OCI-LY7 (cell line): ENCODE measurements at regions not wholly inside any gene's neighbourhood (a gene's known extent, or its start where the extent isn't known, plus 50 kb on each side); places are given as distances from the start of the nearest gene placed in this dataset.

Experiments
- BruUV-seq: library from RNA; stranded (reverse); fragments of 400-500 nt; replicated peaks from 2 replicates; lab custom pipeline; 2021; lab: Mats Ljungman, UMichigan
- CTCF ChIA-PET: fragments of 300-600 bp; sonication (Branson Sonifier 250); formaldehyde crosslinking; loops from one replicate; lab custom pipeline; 2022; ENCODE audit warnings: antibody characterized with exemption; ENCODE audit not compliant: unreplicated experiment; lab: Charles Lee
- POLR2A ChIA-PET: fragments of 300-600 bp; sonication (Branson Sonifier 250); formaldehyde crosslinking; loops from one replicate; lab custom pipeline; 2022; ENCODE audit warnings: antibody characterized with exemption; lab: Charles Lee
- DNase-seq: peaks from one replicate; pipeline ENCODE4 v3.0.0-alpha.2; 2015; ENCODE audit warnings: low spot score
- H2AFZ ChIP-seq: fragments of 200-600 bp; sonication (generic), shearing (Covaris generic); 2 replicates; pipeline ENCODE4 v1.6.1; 2014; ENCODE audit warnings: mild to moderate bottlenecking, antibody characterized with exemption, low read length, moderate library complexity
- H3K27ac ChIP-seq: fragments of 200-600 bp; sonication (generic); 2 replicates; pipeline ENCODE4 v1.5.1; 2014; ENCODE audit warnings: mixed run types, low read depth, mild to moderate bottlenecking, moderate library complexity, low read length, inconsistent platforms; ENCODE audit not compliant: poor library complexity, severe bottlenecking
- H3K36me3 ChIP-seq: fragments of 200-600 bp; sonication (generic); 2 replicates; pipeline ENCODE4 v1.6.1; 2014; ENCODE audit warnings: mild to moderate bottlenecking, antibody characterized with exemption, low read length, moderate library complexity, mixed read lengths; ENCODE audit not compliant: insufficient read depth
- H3K4me1 ChIP-seq: fragments of 200-600 bp; sonication (generic); 2 replicates; pipeline ENCODE4 v1.5.1; 2014; ENCODE audit warnings: mild to moderate bottlenecking, low read length; ENCODE audit not compliant: insufficient read depth, poor library complexity, severe bottlenecking
- H3K4me2 ChIP-seq: fragments of 200-600 bp; sonication (generic); 2 replicates; pipeline ENCODE4 v1.6.1; 2014; ENCODE audit warnings: mild to moderate bottlenecking, low read length
- H3K4me3 ChIP-seq: fragments of 200-600 bp; sonication (generic); 2 replicates; pipeline ENCODE4 v1.5.1; 2014; ENCODE audit warnings: mild to moderate bottlenecking, low read depth, low read length; ENCODE audit not compliant: poor library complexity, severe bottlenecking
- H3K79me2 ChIP-seq: fragments of 200-600 bp; sonication (generic); 2 replicates; pipeline ENCODE4 v1.6.1; 2016; ENCODE audit warnings: low read depth, mild to moderate bottlenecking, low read length, moderate library complexity, mixed read lengths; ENCODE audit not compliant: insufficient read depth
- H3K9me2 ChIP-seq: fragments of 200-600 bp; sonication (generic); 2 replicates; pipeline ENCODE4 v1.6.1; 2016; ENCODE audit warnings: mild to moderate bottlenecking, low read length, mixed read lengths; ENCODE audit not compliant: insufficient read depth
- H3K9me3 ChIP-seq: fragments of 200-600 bp; sonication (generic); 2 replicates; pipeline ENCODE4 v1.6.1; 2014; ENCODE audit warnings: mild to moderate bottlenecking, mixed run types, low read length, mixed read lengths
- H4K20me1 ChIP-seq: fragments of 200-600 bp; sonication (generic); 2 replicates; pipeline ENCODE4 v1.6.1; 2014; ENCODE audit warnings: mild to moderate bottlenecking, antibody characterized with exemption, low read length, moderate library complexity, mixed read lengths; ENCODE audit not compliant: insufficient read depth
- CTCF ChIP-seq: fragments of 200-600 bp; sonication (generic); conservative IDR thresholded peaks from 2 replicates; pipeline ENCODE4 v1.5.1; 2014; ENCODE audit warnings: mild to moderate bottlenecking, antibody characterized with exemption, low read length, moderate library complexity, mixed read lengths
- EZH2phosphoT487 ChIP-seq: fragments of 200-600 bp; sonication (generic); IDR thresholded peaks from 2 replicates; pipeline ENCODE4 v1.6.1; 2018; ENCODE audit warnings: low read depth, borderline replicate concordance, mild to moderate bottlenecking, mixed run types, antibody characterized with exemption, low read length, moderate library complexity, mixed read lengths
- intact Hi-C: fragments of 100-400 bp; cut with micrococcal nuclease; formaldehyde crosslinking; loops from one replicate; pipeline ENCODE4 v1.10.0; 2022; ENCODE audit not compliant: unreplicated experiment

- ChIA-PET CTCF (no interaction called here), POLR2A (interaction anchor here (0.7 kb wide), 1 partner anchor 19 kb away, joined by 4 read pairs; no protein-coding TSS in a partner anchor)
These were observed 210.2 kb upstream of the ISL1 start for GRCh38 chr5:51172903-51173626.

GRCh38 chr5:51181208-51181894 is 201.9 kb upstream of the ISL1 start:
- Histone ChIP-seq H3K4me2 (no peak overlapping the region), H3K9me2 (no peaks in the 10 kb centered on the region), H2AFZ (no peak overlapping the region), H3K27ac (no peak overlapping the region), H3K4me1 (no peaks in the 10 kb centered on the region), H3K36me3 (no peaks in the 10 kb centered on the region), H3K79me2 (no peaks in the 10 kb centered on the region), H3K4me3 (no peak overlapping the region), H3K9me3 (no peaks in the 10 kb centered on the region), H4K20me1 (no peaks in the 10 kb centered on the region)
- TF ChIP-seq CTCF: no peak
- no peak for TF ChIP-seq EZH2phosphoT487
- intact Hi-C loops: no loop called here
- no peak for DNase-seq
- CTCF ChIA-PET: no interaction called here
- POLR2A ChIA-PET: interaction anchor here (0.5 to 1.3 kb wide), 3 partner anchors 14 to 774 kb away, joined by 3 read pairs; no protein-coding TSS in a partner anchor
- BruUV-seq: no TSS peak

More at GRCh38 chr5:51172903-51173626, 210.2 kb upstream of the ISL1 start:
- intact Hi-C loops: no loop called here
- H4K20me1 ChIP-seq: no peaks in the 10 kb centered on the region
- no peak overlapping the region for H3K27ac ChIP-seq
- TF ChIP-seq EZH2phosphoT487: no peak
- no peak for TF ChIP-seq CTCF
- no peaks in the 10 kb centered on the region for H3K9me3 ChIP-seq
- BruUV-seq: no TSS peak
- H3K36me3 ChIP-seq: no peaks in the 10 kb centered on the region
- no peaks in the 10 kb centered on the region for H3K79me2 ChIP-seq
- no peak overlapping the region for H3K4me2 ChIP-seq
- no peak overlapping the region for H3K4me3 ChIP-seq
- DNase-seq: no peak
- H2AFZ ChIP-seq: no peak overlapping the region
- H3K9me2 ChIP-seq: no peaks in the 10 kb centered on the region
- H3K4me1 ChIP-seq: no peaks in the 10 kb centered on the region
